ENCODE measurements at regions not wholly inside any gene's neighbourhood (a gene's known extent, or its start where the extent isn't known, plus 50 kb on each side); places are given as distances from the start of the nearest gene placed in this dataset.
"Not testable (repeated sequence)": the region's sequence is repeated elsewhere in the genome, so short reads cannot be mapped to it uniquely, and the experiment has no call there.

DNA sequence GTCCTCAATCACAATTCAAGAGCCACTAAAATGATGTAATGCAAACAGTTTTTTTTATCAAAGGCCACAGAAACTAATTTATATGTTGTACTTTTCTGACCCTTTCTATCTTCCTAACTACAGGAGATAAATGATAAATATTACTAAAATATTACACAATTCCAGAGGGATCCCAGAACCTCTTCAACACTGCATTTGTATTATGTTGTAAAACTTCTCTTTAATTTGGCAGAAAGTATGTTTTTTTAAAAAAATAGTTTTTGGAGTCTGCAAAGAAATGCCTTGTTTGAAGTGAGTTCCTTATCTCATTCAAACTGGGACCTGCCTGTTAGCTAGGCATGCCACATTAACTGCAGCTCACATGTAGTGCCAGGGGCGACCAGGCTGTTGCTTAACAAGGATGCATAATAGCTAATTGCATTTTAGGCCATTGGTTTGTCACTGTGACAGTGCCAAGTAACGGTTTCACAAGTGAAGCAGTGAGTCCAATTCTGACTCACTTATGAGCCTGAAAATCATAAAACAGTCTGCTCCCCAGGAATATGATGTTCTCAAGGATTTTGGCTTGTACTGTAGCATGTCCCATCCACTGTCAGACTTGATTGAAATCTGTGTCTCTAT is 266.9 kb downstream of the KTN1 start:
- no peak for DNase-seq (ENCODE audit: low read depth in 3 of 3)

DNA sequence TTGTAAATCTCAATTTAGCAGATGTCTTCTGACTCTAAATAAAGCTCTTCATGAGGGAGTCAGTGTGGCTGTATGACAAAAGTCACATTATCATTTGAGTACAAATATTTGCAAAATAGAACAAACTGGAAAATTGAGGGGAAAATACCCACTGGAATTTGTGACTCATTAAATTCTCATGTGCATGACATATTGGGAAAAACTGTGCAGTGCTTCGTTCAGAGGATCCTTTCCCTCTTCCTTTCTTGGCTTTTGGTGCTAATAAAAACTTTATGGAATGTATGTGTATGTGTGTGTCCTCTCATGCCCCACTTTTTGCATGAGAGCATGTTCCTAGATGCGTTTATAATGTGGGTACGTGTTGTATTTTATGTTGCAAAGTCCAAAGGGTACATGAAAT is 267.8 kb downstream of the KTN1 start:
- DNase-seq (ENCODE audit: low read depth in 3 of 3): no peak

DNA sequence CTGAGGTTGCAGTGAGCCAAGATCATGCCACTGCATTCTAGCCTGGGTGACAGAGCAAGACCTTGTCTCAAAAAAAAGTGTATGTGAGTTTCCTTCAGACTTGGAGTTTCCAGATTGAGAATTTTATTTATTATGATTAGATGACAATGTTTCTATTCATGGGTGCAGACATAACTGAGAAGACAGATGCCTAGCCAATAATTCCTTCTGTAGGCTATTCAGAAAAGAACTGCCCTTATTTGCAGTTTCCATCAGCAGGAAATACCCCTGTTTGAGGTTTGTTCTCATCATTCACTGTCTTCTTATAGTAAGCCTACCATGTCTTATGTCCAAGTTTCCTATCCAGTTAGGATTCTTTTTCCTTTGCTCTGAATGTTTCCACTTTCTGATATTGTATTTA is 269.0 kb downstream of the KTN1 start:
- DNase-seq (ENCODE audit: low read depth in 3 of 3): no peak

DNA sequence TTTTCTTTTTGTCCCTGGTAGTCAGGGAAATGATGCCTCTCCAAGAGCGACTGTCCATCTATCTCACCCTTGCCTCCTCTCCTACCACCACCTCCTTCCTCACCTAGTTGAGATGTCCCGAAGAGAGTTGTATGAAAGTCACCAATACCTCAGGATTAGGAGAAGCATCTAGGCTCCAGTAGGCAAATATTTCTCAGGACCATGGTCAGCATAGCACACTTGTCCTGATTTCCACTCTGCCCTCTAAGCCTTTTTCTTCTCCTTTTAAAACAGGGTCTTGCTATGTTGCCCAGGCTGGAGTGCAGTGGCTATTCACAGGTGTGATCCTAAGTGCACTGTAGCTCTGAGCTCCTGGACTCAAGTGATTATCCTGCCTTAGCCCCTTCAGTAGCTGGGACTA is 268.4 kb upstream of the PELI2 start:
- DNase-seq (ENCODE audit: low read depth in 3 of 3): no peak

DNA sequence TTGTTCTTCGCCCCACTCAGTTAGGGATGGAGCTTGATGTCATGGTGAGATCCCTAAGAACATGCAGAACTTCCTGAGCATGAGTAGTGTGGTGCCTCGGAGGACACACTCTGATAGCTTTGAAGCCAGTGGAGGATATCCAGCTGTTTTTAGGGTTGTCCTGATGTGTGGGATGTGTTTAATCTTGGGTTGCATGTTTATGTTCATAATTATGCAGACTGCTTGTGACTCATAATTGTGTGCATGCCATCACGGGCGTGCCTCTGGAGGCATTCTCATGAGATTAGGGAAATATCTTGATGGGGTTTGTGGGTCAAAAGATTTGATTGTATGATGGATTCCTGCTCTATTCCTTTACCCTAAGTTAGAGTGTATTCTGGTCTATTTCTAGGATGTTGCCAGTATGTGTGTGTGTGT is 267.4 kb upstream of the PELI2 start:
- no peak for DNase-seq (ENCODE audit: low read depth in 3 of 3)

DNA sequence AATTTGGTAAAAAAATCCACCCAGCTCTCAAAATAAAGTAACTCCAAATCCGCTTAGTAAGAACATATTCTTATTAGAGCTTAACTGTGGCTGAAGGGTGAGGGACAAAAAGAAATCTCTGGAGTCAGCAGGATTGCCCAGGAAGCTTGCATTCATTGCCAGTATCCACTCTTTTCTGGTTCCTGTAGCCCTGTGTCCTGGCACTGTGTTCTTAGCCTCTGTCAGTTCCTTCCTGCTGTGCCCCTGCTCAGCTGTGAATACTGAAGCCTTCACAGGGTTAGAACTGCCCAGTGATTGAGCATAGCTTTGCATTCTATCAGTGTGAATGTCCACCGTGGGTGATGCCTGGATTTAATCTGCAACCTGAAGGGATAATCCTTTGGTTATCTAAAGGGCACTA is 266.9 kb upstream of the PELI2 start:
- no peak for DNase-seq (ENCODE audit: low read depth in 3 of 3)

DNA sequence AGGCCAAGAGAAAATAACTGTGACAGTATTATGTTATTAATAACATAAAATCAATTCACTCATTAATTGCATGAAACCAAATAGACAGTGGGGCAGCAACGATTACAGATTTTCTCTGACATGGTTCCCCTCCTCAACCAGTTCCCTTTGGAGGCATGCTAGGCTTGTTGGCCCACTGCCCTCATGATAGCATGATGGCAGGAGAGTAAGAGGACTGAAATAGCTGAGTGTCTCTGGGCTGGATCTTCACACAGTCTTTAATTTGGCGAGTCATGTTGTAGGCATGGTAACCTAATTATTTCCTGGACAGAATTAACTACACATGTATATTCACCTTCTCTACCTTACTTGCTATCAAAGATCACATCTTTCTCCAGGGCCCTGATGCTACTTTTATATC is 266.2 kb upstream of the PELI2 start:
- no peak for DNase-seq (ENCODE audit: low read depth in 3 of 3)

DNA sequence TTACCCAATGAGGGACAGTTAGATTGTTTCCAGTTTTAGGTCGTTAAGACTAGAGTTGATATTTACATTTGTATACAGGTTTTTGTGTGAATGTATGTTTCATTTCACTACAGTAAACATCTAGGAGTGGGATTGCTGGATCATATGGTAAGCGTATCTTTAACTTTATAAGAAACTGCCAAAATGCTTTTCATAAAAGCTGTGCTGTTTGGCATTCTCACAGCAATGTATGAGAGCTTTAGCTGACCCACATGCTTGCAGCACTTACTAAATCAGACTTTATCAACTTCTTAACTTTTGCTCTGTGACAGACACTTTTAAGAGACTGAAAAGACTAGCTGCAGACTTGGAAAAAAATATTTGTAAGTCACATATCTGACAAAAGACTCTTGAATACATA is 262.5 kb upstream of the PELI2 start:
- DNase-seq (ENCODE audit: low read depth in 3 of 3): no peak

DNA sequence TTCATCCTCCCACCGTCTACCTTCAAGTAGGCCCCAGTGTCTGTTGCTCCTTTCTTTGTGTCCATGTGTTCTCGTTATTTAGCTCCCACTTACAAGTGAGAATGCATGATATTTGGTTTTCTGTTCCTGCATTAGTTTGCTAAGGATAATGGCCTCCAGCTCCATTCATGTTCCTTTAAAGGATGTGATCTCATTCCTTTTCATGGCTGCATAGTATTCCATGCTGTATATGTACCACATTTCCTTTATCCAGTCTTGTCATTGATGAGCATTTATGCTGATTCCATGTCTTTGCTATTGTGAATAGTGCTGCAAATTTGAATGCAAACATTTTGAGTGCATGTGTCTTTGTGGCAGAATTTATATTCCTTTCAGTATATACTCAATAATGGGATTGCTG is 259.6 kb upstream of the PELI2 start:
- DNase-seq (ENCODE audit: low read depth in 3 of 3): no peak

DNA sequence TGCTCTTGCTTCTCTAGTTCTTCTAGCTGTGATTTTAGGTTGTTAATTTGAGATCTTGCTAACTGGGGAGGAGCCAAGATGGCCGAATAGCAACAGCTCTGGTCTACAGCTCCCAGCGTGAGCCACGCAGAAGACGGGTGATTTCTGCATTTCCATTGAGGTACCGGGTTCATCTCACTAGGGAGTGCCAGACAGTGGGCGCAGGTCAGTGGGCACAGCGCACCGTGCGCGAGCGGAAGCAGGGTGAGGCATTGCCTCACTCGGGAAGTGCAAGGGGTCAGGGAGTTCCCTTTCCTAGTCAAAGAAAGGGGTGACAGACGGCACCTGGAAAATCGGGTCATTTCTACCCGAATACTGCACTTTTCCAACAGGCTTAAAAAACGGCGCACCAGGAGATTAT is 256.6 kb upstream of the PELI2 start:
- DNase-seq (ENCODE audit: low read depth in 3 of 3): not testable (repeated sequence)

DNA sequence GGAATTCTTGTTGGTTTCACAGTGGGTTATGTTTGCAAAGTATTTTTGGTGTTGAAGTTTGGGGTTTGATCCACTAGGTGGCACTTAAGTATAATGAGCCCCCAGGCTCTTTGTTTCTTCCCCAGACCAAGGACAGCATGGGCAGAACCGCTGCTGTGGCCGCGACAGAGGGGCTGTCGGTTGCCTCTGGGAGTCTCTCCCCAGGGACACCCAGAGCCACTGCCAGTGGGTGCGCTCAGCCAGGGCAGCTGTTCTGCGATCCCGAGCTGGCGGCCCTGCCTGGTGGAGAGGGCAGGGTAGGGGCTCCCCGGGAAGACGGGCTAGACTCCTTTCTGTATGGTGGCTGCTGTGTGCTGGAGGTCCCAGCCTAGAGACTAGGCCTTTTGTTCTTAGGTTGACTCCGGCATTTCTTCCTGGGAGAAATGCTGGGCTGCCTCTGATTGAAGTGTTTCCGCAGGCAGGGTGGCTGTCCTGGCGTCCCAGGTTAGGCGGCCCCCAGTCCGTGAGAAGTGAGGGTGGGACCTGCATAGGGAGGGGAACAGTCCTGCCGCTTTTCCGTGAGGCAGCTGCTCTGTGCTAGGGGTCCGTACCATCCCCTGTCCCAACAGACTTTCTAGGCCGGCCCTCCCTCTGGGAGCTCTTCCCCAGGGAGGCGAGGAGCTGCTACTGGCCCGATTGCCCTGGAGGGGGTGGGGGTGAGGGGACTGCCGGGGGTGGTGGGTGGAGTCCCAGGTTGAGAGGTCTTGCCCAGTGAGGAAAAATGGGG is 253.1 kb upstream of the PELI2 start:
- DNase-seq (ENCODE audit: low read depth in 3 of 3): no peak

DNA sequence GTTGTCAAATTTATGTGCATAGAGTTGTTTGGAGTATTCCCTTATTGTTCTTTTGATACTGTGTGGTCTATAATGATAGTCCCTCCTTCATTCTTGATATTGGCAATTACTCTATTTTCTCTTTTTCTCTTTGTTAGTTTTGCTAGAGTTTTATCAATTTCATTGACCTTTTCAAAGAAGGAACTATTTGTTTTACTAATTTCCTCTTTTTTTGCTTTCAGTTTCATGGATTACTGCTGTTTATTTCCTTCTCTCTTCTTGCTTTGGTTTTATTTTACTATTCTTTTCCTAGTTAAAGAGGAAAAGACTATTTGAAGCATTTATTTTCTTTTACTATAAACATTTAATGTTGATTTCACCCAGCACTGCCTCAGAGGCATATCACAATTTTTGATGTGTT is 250.9 kb upstream of the PELI2 start:
- no peak for DNase-seq (ENCODE audit: low read depth in 3 of 3)

DNA sequence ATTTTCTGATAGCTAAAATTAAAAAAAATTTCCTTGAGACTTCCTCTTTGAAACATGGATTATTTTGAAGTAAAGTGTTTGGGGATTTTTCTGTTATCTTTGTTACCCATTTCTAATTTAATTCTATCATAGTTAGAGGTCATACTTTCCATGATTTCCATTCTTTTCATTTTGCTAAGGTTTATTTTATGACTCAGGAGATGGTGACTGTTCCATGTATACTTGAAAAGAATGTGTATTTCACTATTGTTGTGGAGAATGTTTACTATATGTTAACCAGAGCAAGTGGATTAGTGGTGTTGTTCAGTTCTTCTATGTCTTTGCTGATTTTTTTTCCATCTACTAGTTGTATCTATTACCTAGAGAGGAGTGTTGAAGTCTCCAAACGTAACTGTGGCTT is 250.5 kb upstream of the PELI2 start:
- no peak for DNase-seq (ENCODE audit: low read depth in 3 of 3)

DNA sequence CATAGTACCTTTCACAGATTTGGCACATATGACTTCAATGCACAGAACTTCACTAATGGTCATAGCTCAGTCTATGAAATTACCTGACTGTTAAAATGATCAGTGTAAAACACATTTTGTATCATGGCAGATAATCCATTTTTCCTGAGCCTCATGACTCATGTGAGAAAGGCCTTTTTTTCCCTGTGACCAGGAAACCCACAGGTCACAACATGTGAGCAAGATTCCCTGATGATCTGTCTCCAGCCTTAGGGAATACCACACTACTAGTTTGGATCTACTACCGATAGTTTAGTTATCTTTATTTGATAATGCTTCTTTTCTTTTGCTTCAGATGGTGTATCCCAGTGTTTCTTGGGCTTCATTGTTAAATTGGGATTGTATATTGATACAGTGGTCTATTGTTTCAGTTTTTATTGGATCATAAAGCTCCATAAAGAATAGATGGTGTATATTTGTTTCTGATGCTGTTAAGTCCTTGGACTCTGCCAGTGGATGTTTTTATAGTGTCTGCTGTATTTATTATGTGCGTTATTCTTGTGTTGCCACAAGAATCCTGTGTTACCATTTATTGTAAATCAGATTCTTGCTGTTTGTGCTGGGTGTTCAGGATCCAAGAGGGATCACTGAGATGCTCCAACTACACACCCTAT is 248.7 kb upstream of the PELI2 start:
- no peak for DNase-seq (ENCODE audit: low read depth in 3 of 3)

DNA sequence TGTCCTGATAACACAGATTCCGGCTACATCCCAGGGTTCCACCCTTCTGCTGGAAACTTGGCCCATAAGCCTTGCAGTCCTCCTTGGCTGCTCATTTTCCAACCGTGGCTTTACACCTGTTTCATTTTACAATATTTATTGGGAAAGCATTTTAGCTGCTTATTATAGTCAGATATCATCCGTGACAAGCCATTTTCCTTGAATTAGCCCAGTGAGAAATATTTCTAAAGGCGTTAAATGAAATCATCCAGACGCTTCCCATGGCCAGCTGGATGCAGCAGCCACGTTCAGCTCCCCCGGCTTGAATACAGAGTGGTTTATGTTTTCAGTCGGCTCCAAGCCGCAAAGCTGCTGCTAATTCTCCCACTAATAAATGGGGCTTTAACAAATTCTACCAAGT is 245.0 kb upstream of the PELI2 start:
- DNase-seq (ENCODE audit: low read depth in 3 of 3): no peak

DNA sequence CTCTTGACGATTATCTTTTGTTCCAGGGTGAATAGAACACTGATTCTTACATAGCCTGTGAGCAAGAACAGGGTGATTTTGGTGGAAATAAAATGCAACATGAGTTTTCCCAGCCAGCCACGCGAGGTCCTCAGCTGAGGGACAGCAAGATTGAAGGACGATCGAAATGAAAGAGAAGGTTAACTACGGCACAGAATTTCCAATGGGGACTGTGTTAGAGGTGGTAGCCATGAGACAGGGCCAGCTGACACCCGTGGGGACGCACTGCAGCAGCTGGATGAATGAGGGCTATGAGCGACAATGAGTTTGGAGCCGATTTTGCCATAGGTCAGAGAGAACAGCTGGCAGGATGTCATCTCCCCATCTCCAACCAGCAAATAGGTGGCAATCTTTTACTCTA is 243.4 kb upstream of the PELI2 start:
- no peak for DNase-seq (ENCODE audit: low read depth in 3 of 3)

DNA sequence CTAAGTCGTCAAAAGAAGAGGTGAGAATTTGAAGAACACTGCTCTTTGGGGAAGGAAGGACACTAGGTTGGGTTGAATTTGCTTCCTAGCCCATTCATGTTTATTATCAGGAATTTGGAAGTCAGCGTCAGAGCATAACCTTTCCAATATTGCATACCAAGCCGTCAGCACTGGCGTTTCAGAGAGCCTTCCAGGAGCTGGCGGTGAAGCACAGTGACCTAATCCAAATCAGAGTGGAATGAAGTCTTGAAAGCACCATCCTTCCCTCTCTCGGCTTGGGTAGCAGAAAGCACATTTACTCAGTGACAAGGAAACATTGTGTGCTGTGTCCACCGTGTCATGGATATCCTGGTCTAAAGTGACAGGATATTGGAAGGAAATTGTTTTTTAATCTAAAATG is 240.3 kb upstream of the PELI2 start:
- DNase-seq (ENCODE audit: low read depth in 3 of 3): no peak

DNA sequence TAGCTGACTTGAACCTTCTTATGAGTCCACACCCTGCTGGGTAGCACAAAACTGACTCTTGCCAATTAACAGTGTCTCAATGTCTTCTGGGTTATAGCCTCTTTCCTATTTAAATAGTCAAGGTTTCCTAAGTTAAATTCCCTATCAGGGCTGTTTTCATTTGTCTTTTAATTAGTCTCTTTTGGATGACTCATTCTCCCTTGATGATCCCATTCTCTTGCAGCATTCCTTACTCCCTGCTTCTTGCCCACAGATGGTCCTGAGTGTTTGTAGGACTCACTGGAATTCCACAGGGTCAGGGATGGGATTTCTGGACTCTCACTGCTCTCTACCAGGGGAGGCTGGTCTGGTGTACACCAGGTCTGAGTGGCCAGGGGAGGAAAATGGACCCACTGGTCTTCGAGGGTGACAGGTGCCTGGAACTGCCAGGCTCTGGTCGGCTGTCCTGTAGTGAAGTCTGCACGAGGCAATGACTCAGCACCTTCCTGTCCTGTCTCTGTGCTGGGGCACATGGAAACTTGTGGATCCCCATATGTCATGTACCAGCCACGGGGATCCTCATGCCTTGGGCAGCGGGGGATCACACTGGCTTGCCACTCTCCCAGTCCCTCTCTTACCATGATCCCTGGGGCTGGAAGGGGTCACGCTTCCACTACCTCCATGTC is 236.5 kb upstream of the PELI2 start:
- DNase-seq (ENCODE audit: low read depth in 3 of 3): no peak

DNA sequence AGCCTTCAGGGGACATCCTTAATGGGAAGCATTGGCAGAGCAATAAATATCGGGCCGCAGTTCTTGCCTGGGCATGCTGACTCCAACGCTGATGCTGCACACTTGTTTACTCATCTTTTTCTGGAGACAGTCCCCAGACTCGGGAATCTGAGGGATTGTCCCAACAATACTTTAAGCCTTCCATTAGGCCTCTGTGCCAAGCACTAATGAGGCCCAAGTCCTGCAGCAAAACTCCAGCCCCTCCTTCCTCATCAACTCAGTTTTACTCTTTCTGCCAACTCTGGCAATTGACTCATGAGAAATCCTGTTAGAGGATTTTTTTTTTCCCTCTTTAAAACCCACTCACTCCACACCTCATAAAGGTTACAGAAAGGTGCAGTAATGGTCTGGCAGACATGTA is 233.4 kb upstream of the PELI2 start:
- no peak for DNase-seq (ENCODE audit: low read depth in 3 of 3)

DNA sequence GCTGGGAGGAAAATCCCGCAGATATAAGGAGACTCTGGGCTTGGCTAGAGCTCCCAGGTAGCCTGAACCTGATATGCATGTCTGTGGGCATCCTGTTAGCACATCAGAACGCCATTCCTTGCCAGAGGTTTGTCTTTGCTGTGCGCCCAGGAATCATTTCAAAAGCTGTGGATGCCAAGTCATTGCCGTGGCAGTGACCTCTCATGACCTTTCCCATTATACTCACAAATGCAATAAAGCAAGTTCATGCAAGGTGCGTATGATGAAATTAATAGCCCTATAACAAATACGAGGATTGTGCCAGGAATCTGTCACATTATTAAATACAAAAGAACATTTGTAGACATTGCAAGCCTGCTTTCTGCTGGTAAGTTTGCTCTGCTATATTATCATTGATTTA is 229.1 kb upstream of the PELI2 start:
- DNase-seq (ENCODE audit: low read depth in 3 of 3): no peak

DNA sequence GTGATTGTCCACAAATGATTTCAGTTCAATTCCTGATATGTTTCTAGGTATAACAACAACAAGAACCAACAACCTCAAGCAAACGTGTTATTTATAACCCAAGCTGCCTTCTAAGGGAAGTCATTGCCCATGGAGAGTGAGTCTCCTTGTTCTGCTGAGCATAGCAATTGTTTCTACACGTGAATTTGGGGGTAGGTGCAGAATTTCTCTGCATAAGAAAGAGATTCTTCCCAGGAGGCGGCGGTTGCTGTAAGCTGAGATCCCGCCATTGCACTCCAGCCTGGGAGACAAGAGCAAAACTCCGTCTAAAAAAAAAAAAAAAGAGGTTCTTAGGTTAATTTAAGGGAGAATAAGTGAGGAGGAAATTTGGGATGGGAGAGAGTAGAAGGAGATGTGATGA is 226.5 kb upstream of the PELI2 start:
- DNase-seq (ENCODE audit: low read depth in 3 of 3): no peak

DNA sequence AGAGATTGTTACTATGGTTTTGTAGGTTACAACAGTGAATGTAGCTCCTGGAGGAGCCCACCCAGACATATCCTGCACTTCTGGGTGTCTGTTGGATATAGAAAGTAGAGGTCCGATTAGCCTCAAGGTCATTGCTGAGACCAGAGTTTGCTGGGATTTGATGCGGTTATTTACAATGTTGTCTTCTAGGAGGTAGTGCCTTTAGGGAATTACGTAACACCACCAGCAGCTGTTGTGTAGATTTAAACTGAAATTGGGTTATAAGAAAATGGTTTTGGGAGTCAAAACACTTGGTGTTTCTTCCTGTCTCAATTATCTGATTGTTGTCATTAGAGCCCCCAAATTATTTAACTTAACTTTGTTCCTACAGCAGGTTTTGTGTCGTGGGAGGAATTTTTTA is 225.3 kb upstream of the PELI2 start:
- no peak for DNase-seq (ENCODE audit: low read depth in 3 of 3)

DNA sequence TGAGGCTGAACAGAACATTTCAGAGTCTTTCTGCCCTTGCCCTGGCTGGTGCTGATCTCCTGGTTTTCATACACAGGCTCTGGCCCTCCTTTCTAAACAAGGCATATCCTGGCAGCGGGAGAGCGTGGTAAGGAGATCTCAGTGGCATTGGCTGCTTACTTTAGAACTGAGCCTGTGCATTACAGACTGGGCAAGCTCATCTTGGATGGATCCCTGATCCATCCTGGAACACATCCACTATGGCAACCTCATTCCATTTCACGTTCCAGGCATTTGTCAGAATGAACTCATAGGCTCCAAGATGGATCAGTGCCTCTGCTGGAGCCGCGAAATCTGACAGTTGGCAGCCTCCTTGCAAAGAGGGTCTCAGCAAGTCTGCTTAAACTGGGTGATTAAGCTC is 224.5 kb upstream of the PELI2 start:
- DNase-seq (ENCODE audit: low read depth in 3 of 3): no peak
